NCI-H2196 (cell line): ENCODE measurements at regions not wholly inside any gene's neighbourhood (a gene's known extent, or its start where the extent isn't known, plus 50 kb on each side); places are given as distances from the start of the nearest gene placed in this dataset.
"Not testable (repeated sequence)": the region's sequence is repeated elsewhere in the genome, so short reads cannot be mapped to it uniquely, and the experiment has no call there.

Experiments
- DNase-seq: peaks from one replicate; lab custom pipeline; 2025; ENCODE audit not compliant: unreplicated experiment; lab: John Stamatoyannopoulos, UW

DNA sequence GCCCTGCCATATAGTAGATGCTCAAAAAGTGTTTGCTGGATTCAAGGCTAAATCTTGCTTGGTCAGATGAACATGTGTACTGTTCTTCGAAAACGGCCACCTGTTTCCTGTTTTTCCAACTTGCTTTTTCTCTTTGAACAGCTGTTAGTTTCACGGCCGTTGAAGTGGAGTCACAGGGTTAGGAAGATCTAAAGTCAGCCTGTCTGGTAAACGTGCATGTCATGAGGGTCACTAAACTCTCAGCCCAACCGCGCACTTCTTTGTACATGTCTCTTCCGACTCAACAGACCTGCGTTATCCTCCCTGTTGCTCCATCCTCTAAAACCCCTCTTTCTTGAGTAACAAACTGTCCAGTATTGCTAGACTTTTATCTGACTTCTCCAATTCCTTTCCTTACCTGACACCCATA lies 93.2 kb upstream of the MAN1A1 start:
- DNase-seq: no peak

DNA sequence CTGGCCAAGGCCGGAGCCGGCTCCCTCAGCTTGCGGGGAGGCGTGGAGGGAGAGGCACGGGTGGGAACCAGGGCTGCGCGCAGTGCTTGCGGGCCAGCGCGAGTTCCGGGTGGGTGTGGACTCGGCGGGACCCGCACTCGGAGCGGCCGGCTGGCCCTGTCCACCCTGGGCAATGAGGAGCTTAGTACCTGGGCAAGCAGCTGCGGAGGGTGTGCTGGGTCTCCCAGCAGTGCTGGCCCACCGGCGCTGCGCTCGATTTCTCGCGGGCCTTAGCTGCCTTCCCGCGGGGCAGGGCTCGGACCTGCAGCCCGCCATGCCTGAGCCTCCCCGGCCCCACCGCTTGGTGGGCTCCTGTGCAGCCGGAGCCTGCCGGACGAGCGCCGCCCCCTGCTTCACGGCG lies 91.4 kb upstream of the MAN1A1 start:
- no peak for DNase-seq

DNA sequence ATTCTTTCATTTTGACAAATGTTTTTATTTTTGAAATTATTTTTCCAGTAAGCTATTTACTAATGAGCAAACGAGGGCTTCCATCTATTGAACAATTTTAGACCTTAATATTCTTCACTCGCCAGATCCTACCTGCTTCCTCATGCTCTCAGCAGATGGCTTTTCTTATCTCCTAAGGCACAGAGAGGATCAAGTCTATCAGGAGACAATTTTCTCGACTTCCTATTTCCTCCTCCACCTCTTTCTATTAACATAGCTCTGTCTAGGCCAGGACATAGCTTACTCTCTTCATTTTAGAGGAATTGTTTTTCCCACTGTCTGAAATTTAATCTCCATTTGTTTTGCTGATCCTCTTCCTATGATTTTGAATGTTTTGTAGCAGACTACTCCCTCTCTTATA lies 87.0 kb upstream of the MAN1A1 start:
- DNase-seq: no peak

DNA sequence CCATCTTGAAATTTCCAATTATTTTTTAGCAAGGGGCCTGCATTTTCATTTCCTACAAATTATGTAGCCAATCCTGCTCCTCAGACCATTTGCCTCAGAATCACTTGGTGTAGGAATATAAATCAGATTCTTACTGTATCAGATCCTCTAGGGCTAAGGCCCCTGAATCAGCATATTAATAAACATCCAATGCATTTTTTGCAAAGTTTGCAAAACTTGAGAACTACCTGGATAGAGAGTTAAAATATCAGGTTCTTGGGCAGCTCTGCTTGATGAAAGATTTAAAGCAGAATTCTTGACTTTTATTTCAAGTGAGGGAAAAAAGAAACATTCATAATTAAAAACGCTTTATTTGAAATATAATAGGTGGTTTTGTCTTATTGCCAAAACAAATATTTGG lies 82.2 kb upstream of the MAN1A1 start:
- no peak for DNase-seq

DNA sequence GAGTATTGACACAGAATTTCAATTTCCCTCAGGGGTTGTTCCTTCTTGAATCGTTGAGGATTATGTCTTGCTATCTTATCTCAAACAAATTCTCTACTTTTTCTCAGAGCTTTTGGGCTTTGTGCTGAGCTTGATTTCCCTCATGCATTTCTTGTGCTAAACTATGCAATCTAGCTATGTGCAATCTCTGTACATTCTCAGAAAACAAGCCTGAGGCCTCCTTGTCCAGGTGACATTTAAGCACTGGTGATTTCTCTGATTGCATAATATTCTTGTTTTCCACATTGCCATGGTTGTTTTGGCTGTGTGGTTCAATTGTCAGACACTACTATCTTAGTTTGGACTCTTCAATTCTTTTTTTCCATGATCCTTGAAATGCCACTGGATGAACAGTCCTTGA lies 81.2 kb upstream of the MAN1A1 start:
- no peak for DNase-seq

DNA sequence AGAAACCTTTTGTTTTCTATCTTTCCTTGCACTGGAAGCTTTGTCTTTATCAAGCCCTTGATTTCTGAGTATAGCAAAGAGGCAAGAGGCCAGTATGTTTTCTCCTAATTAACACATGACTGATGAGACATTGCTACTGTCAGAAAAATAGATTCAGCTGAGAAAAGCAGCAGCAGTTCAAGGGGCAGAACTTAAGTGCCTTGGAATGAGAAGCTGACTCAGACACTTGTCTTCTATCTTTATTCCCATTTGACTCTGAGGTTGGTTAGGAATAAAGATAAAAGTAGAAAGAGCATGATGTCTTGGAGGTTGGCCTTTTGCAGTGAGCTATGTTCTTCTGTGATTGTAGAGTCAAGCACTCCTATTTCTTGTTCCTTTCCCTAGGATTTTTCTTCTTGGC lies 79.1 kb upstream of the MAN1A1 start:
- DNase-seq: no peak

DNA sequence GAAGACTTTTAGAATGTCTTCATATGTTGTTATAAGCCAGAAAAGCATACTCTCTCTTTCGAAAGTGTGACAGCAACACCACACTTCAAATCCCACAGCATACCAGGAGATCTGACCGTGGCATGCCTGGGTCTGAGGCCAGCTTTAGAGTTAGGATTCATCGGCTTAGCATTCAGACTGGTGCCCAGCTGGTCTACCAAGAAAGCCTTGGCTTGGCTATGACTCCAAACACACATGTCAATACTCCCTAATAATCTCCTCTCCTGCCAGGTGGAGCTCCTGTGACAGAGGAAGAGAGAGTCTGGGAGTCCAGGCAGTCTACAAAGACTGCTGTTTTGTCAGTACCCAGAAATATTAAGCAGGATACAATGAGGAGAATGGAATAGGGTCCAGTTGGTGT lies 77.1 kb upstream of the MAN1A1 start:
- no peak for DNase-seq

DNA sequence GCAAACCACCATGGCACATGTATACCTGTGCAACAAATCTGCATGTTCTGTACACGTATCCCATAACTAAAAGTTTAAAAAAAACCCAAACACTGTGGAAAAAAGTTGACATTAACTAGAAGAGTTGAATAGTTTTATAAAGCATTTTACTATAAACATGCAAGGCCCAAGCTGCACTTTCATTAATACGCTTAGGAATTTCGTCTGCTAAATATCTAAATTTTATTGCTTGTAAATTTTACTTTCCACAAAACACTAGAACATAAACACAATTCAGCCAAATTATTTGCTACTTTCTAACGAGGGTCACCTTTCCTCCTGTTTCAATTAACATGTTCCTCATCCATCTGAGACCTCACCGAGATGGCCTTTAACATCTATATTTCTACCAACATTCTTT lies 74.4 kb upstream of the MAN1A1 start:
- no peak for DNase-seq

DNA sequence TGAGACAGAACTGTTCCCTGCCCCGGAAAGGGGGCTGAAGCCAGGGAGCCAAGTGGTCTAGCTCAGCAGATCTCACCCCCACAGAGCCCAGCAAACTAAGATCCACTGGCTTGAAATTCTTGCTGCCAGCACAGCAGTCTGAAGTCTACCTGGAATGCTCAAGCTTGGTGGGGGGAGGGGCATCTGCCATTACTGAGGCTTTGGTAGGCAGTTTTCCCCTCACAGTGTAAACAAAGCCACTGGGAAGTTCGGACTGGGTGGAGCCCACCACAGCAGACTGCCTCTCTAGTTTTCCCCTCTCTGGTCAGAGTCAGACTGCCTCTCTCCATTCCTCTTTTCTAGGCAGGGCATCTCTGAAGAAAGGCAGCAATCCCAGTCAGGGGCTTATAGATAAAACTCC lies 68.5 kb upstream of the MAN1A1 start:
- not testable (repeated sequence) for DNase-seq

DNA sequence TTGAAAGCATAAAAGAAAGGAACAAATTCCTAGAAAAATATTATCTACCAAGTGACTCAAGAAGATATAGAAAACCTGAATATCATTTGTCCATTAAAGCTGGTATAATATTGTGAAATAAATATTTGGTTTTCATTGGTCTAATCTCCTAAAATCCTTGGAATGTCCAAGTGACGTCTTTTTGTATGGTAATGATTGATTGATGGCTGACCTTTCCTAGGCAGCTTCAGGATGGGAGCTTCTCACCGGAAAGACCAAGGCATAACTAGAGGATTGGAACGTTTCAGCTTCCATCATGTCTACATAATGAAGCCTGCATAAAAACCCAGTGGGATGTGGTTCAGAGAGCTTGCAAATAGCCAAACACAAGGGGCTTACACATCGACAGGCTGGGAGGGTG lies 57.6 kb upstream of the MAN1A1 start:
- no peak for DNase-seq

DNA sequence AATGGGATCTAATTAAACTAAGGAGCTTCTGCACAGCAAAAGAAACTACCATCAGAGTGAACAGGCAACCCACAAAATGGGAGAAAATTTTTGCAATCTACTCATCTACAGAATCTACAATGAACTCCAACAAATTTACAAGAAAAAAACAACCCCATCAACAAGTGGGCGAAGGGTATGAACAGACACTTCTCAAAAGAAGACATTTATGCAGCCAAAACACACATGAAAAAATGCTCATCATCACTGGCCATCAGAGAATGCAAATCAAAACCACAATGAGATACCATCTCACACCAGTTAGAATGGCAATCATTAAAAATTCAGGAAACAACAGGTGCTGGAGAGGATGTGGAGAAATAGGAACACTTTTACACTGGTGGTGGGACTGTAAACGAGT lies 55.6 kb upstream of the MAN1A1 start:
- not testable (repeated sequence) for DNase-seq
